OCI-LY3 (cell line): ENCODE measurements at regions not wholly inside any gene's neighbourhood (a gene's known extent, or its start where the extent isn't known, plus 50 kb on each side); places are given as distances from the start of the nearest gene placed in this dataset.
A peak's percentile ranks its signal among the peaks of the same experiment; 100 is the strongest.

Source experiments
- H2AFZ ChIP-seq: fragments of 200-600, 300-600 bp; shearing (Covaris generic); 2 replicates; pipeline ENCODE4 v1.6.0; 2014; ENCODE audit warnings: antibody characterized with exemption, low read depth, low read length
- H3K27ac ChIP-seq: fragments of 200-600, 300-600 bp; sonication (generic); 2 replicates; pipeline ENCODE4 v1.5.1; 2014; ENCODE audit warnings: mild to moderate bottlenecking, low read length, moderate library complexity, mixed read lengths
- H3K27me3 ChIP-seq: fragments of 200-600, 300-600 bp; sonication (generic); 2 replicates; pipeline ENCODE4 v1.6.1; 2014; ENCODE audit warnings: low read depth, low read length, mixed read lengths
- H3K36me3 ChIP-seq: fragments of 200-600, 300-600 bp; sonication (generic); replicated peaks from 2 replicates; pipeline ENCODE3; 2014; ENCODE audit warnings: low read depth, low read length, mixed read lengths
- H3K4me1 ChIP-seq: fragments of 300-600, 200-600 bp; sonication (generic); 2 replicates; pipeline ENCODE4 v1.6.1; 2014; ENCODE audit warnings: low read length, mixed read lengths
- H3K4me2 ChIP-seq: fragments of 200-600, 300-600 bp; sonication (generic); 2 replicates; pipeline ENCODE4 v1.6.1; 2014; ENCODE audit warnings: low read length, mixed read lengths
- H3K4me3 ChIP-seq: fragments of 300-600, 200-600 bp; sonication (generic); 2 replicates; pipeline ENCODE4 v1.5.1; 2014; ENCODE audit warnings: antibody characterized with exemption, mild to moderate bottlenecking, low read length, moderate library complexity
- H3K79me2 ChIP-seq: fragments of 300-600, 200-600 bp; shearing (Covaris generic); 2 replicates; pipeline ENCODE4 v1.6.1; 2014; ENCODE audit warnings: mild to moderate bottlenecking, low read length, mixed read lengths
- H3K9ac ChIP-seq: fragments of 300-600, 200-600 bp; shearing (Covaris generic); 2 replicates; pipeline ENCODE4 v1.6.0; 2014; ENCODE audit warnings: mild to moderate bottlenecking, low read length, moderate library complexity
- H3K9me3 ChIP-seq: fragments of 200-600, 300-600 bp; shearing (Covaris generic); 2 replicates; pipeline ENCODE4 v1.6.1; 2014; ENCODE audit warnings: low read length, mixed read lengths; ENCODE audit not compliant: insufficient read depth
- H4K20me1 ChIP-seq: fragments of 200-600, 300-600 bp; sonication (generic); 2 replicates; pipeline ENCODE4 v1.6.1; 2016; ENCODE audit warnings: low read length, mixed read lengths; ENCODE audit not compliant: insufficient read depth
- EZH2phosphoT487 ChIP-seq: fragments of 200-600 bp; shearing (Covaris generic); IDR thresholded peaks from 2 replicates; pipeline ENCODE4 v1.6.1; 2018; ENCODE audit warnings: antibody characterized with exemption, mixed run types, low read depth
- TF ChIP-seq, protein P1 (sequence below): fragments of 200-600, 300-600 bp; sonication (generic); IDR thresholded peaks from 2 replicates; pipeline ENCODE4 v1.5.1; 2014; ENCODE audit warnings: antibody characterized with exemption, low read length, low read depth

DNA sequence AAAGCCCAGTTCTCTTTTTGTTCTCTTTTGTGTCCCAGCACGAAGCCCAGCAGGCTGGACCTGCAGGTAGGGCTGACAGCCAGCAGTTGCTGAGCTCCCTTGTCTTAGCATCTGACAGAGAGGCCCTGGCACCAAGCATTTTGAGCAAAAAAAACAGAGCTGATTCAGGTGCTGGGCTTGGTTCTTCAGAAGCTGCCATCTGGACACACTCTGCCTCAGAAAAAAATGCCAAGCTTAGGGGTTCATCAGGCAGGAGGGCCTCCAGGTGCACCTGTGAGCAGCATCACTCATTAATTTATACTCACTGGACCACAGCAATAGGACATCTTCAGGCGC lies 167.1 kb upstream of the PLD5 start:
- Histone ChIP-seq H3K27ac (no peak overlapping the region), H3K36me3 (no peaks in the 10 kb centered on the region), H3K79me2 (no peaks in the 10 kb centered on the region), H3K27me3 (peaks cover 5% of the 10 kb centered on the region; the same call in 1 of the 2 replicates), H4K20me1 (no peaks in the 10 kb centered on the region), H3K4me1 (no peaks in the 10 kb centered on the region), H3K4me3 (0 out of 2 replicates have a peak overlapping the region, but pooled peaks have one; percentile 15), H2AFZ (no peak overlapping the region), H3K9me3 (no peaks in the 10 kb centered on the region), H3K9ac (no peak overlapping the region), H3K4me2 (peak overlapping the region; percentile 22; the same call in 1 of the 2 replicates)
- no peak for TF ChIP-seq EZH2phosphoT487
- TF ChIP-seq, protein P1, sequence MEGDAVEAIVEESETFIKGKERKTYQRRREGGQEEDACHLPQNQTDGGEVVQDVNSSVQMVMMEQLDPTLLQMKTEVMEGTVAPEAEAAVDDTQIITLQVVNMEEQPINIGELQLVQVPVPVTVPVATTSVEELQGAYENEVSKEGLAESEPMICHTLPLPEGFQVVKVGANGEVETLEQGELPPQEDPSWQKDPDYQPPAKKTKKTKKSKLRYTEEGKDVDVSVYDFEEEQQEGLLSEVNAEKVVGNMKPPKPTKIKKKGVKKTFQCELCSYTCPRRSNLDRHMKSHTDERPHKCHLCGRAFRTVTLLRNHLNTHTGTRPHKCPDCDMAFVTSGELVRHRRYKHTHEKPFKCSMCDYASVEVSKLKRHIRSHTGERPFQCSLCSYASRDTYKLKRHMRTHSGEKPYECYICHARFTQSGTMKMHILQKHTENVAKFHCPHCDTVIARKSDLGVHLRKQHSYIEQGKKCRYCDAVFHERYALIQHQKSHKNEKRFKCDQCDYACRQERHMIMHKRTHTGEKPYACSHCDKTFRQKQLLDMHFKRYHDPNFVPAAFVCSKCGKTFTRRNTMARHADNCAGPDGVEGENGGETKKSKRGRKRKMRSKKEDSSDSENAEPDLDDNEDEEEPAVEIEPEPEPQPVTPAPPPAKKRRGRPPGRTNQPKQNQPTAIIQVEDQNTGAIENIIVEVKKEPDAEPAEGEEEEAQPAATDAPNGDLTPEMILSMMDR, result no peak

GRCh38 chr1:242690849-242691609 lies 166.5 kb upstream of the PLD5 start:
- no peak overlapping the region for H2AFZ ChIP-seq
- H3K9ac ChIP-seq, result no peak overlapping the region
- 0 out of 2 replicates have a peak overlapping the region, but pooled peaks have one; percentile 15 for H3K4me3 ChIP-seq
- H4K20me1 ChIP-seq, result no peaks in the 10 kb centered on the region
- peak overlapping the region; percentile 22 for H3K4me2 ChIP-seq
- TF ChIP-seq, protein P1, result no peak
- TF ChIP-seq EZH2phosphoT487, result no peak
- no peaks in the 10 kb centered on the region for H3K79me2 ChIP-seq
- H3K4me1 ChIP-seq, result no peaks in the 10 kb centered on the region
- no peaks in the 10 kb centered on the region for H3K36me3 ChIP-seq
- no peaks in the 10 kb centered on the region for H3K27me3 ChIP-seq
- no peak overlapping the region for H3K27ac ChIP-seq
- no peaks in the 10 kb centered on the region for H3K9me3 ChIP-seq

GRCh38 chr1:242689378-242689777 lies 164.9 kb upstream of the PLD5 start:
- Histone ChIP-seq H3K4me2 (no peak overlapping the region), H3K9ac (no peak overlapping the region), H4K20me1 (no peaks in the 10 kb centered on the region), H3K27me3 (no peaks in the 10 kb centered on the region), H3K36me3 (no peaks in the 10 kb centered on the region), H3K27ac (no peak overlapping the region), H2AFZ (no peak overlapping the region), H3K9me3 (no peaks in the 10 kb centered on the region), H3K4me1 (no peaks in the 10 kb centered on the region), H3K4me3 (no peak overlapping the region), H3K79me2 (no peaks in the 10 kb centered on the region)
- TF ChIP-seq EZH2phosphoT487, result no peak
- TF ChIP-seq, protein P1, result no peak

DNA sequence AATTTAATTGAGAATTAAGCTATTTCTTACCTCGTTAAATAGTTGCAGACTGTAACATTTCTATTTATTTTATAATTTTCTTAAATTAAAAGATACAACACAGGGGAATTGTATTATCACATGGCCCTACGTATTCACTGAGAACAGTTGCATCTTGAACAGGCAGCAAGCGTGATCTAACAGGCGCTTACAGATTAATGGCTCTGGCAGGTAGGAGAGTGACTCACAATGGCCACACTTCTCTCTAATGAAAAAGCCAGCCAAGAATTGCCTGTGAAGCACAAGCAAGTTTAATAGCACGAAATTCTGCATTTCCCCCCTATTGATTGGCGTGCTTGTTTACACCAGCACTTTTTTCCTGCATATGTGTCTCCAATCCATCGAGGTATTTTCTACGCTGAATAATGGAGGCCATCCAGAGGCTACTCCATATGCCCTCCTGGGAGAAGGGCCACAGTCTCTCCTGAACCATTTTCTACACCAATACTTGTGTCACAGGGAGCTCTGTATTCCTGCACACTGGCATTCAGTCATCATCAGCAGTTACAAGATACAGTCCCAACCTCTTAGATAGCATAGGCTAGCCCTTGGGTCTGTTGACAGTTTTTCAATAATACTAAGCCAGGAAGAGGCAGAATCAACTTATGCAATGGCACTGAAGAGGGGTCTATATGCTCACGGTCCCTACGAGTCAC lies 150.6 kb upstream of the PLD5 start:
- H3K4me2 ChIP-seq, result no peak overlapping the region
- H3K4me1 ChIP-seq, result no peaks in the 10 kb centered on the region
- TF ChIP-seq, protein P1, result no peak
- TF ChIP-seq EZH2phosphoT487, result no peak
- no peak overlapping the region for H3K27ac ChIP-seq
- H3K9me3 ChIP-seq, result no peaks in the 10 kb centered on the region
- peaks cover 2% of the 10 kb centered on the region; the same call in 1 of the 2 replicates for H3K27me3 ChIP-seq
- H3K36me3 ChIP-seq, result no peaks in the 10 kb centered on the region
- H3K79me2 ChIP-seq, result no peaks in the 10 kb centered on the region
- H2AFZ ChIP-seq, result no peak overlapping the region
- no peak overlapping the region for H3K9ac ChIP-seq
- no peaks in the 10 kb centered on the region for H4K20me1 ChIP-seq
- H3K4me3 ChIP-seq, result no peak overlapping the region
